Caco-2 (cell line): ENCODE measurements at regions not wholly inside any gene's neighbourhood (a gene's known extent, or its start where the extent isn't known, plus 50 kb on each side); places are given as distances from the start of the nearest gene placed in this dataset.

Source experiments
- BruUV-seq: library from RNA; stranded (reverse); fragments of 400-500 nt; replicated peaks from 2 replicates; lab custom pipeline; 2021; lab: Mats Ljungman, UMichigan
- CTCF ChIA-PET: fragments of 300-600 bp; sonication (Branson Sonifier 250); formaldehyde crosslinking; loops from one replicate; lab custom pipeline; 2022; ENCODE audit warnings: antibody characterized with exemption; lab: Charles Lee
- POLR2A ChIA-PET: fragments of 300-600 bp; sonication (Branson Sonifier 250); formaldehyde crosslinking; loops from one replicate; lab custom pipeline; 2022; ENCODE audit warnings: antibody characterized with exemption; lab: Charles Lee
- DNase-seq, 2 experiments: peaks; one replicate each; pipeline versions ENCODE4 v3.0.0 to v3.0.0-alpha.2; 2020 to 2022
- H3K27me3 ChIP-seq: replicated peaks from 2 replicates; pipeline ENCODE4 v1.6.0; 2011; ENCODE audit warnings: low read length; ENCODE audit not compliant: control insufficient read depth, insufficient read depth
- H3K36me3 ChIP-seq: 2 replicates; pipeline ENCODE4 v1.5.1; 2011; ENCODE audit warnings: low read length; ENCODE audit not compliant: control insufficient read depth, insufficient read depth
- H3K4me1 ChIP-seq: fragments of 250-450 bp; sonication (Bioruptor Pico); 2 replicates; pipeline ENCODE4 v1.5.1; 2020; ENCODE audit warnings: mild to moderate bottlenecking
- H3K4me3 ChIP-seq: 2 replicates; pipeline ENCODE4 v1.5.1; 2011; ENCODE audit warnings: low read depth, mild to moderate bottlenecking, control low read depth, low read length
- H3K9me3 ChIP-seq: fragments of 250-450 bp; sonication (Bioruptor Pico); 2 replicates; pipeline ENCODE4 v1.5.1; 2020; ENCODE audit warnings: mild to moderate bottlenecking, moderate library complexity
- H3K27ac Mint-ChIP-seq: one replicate; pipeline ENCODE4 v1.8.0; 2022; ENCODE audit warnings: mixed read lengths; ENCODE audit not compliant: unreplicated experiment
- H3K27me3 Mint-ChIP-seq: one replicate; pipeline ENCODE4 v1.8.0; 2022; ENCODE audit warnings: mixed read lengths; ENCODE audit not compliant: insufficient read depth, unreplicated experiment
- H3K36me3 Mint-ChIP-seq: one replicate; pipeline ENCODE4 v1.8.0; 2022; ENCODE audit warnings: mild to moderate bottlenecking, mixed read lengths; ENCODE audit not compliant: insufficient read depth, unreplicated experiment
- H3K4me1 Mint-ChIP-seq: one replicate; pipeline ENCODE4 v1.8.0; 2022; ENCODE audit warnings: low read depth, mixed read lengths; ENCODE audit not compliant: unreplicated experiment
- H3K4me3 Mint-ChIP-seq: one replicate; pipeline ENCODE4 v1.8.0; 2022; ENCODE audit warnings: mild to moderate bottlenecking, moderate library complexity, mixed read lengths; ENCODE audit not compliant: unreplicated experiment
- H3K9me3 Mint-ChIP-seq: one replicate; pipeline ENCODE4 v1.8.0; 2022; ENCODE audit warnings: mixed read lengths; ENCODE audit not compliant: unreplicated experiment
- CTCF ChIP-seq, 2 experiments: fragments of 200-600 bp in 1 of 2; IDR thresholded peaks; 1 replicate in 1 of 2; 2 replicates in 1 of 2; pipeline versions ENCODE4 v1.5.1 to v1.8.0; 2011 to 2022; ENCODE audit warnings: antibody characterized with exemption in 1 of 2, control low read depth in 1 of 2, inconsistent platforms in 1 of 2, low read depth in 1 of 2, low read length in 1 of 2, mild to moderate bottlenecking in 1 of 2, moderate library complexity in 1 of 2; ENCODE audit not compliant: insufficient read depth in 1 of 2, severe bottlenecking in 1 of 2, unreplicated experiment in 1 of 2
- intact Hi-C: fragments of 100-400 bp; cut with micrococcal nuclease; formaldehyde crosslinking; loops from one replicate; pipeline ENCODE4 v1.10.0; 2022; ENCODE audit not compliant: unreplicated experiment

DNA sequence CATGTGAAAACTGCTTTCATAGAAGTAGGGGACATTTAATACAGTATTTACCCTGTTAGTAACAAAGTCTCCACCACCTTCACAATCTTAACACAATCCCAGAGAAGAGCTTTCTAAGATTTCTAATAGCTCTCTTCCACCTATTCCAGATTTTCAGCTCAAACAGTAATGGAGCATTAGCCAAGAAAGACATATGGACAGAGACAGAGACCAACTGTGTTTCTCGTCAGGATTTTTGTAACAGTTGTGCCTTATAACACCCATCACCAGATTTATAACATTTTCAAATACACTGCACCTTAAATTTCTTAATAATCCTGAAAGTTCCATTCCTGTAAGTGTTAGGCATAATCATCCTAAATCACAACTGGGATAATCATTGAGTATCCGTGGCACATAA, 321.2 kb upstream of the TMTC1 start:
- DNase-seq = no peak
- H3K27me3 ChIP-seq = no peaks in the 10 kb centered on the region
- peaks cover 25% of the 10 kb centered on the region for H3K9me3 Mint-ChIP-seq
- CTCF ChIA-PET = no interaction called here
- no peaks in the 10 kb centered on the region for H3K36me3 Mint-ChIP-seq
- no peaks in the 10 kb centered on the region for H3K4me1 ChIP-seq
- H3K4me3 ChIP-seq = no peak overlapping the region
- intact Hi-C loops = no loop called here
- H3K4me3 Mint-ChIP-seq = no peak overlapping the region
- no peak for TF ChIP-seq CTCF (IDR thresholded peaks at IDR 0.05; ENCODE audit: insufficient read depth in 1 of 2, low read depth in 1 of 2, low read length in 1 of 2, severe bottlenecking in 1 of 2, unreplicated experiment in 1 of 2)
- H3K9me3 ChIP-seq = 0 out of 2 replicates have a peak, but pooled peaks cover 3% of the 10 kb centered on the region
- H3K36me3 ChIP-seq = no peaks in the 10 kb centered on the region
- H3K4me1 Mint-ChIP-seq = no peaks in the 10 kb centered on the region
- no peak overlapping the region for H3K27ac Mint-ChIP-seq
- H3K27me3 Mint-ChIP-seq = no peaks in the 10 kb centered on the region
- POLR2A ChIA-PET = no interaction called here
- BruUV-seq = no TSS peak

GRCh38 chr12:30100741-30101140, 317.0 kb upstream of the TMTC1 start:
- intact Hi-C loops = no loop called here
- no peak for TF ChIP-seq CTCF (IDR thresholded peaks at IDR 0.05; ENCODE audit: insufficient read depth in 1 of 2, low read depth in 1 of 2, low read length in 1 of 2, severe bottlenecking in 1 of 2, unreplicated experiment in 1 of 2)
- Mint-ChIP-seq H3K27ac (no peak overlapping the region), H3K4me3 (no peak overlapping the region), H3K9me3 (no peaks in the 10 kb centered on the region), H3K36me3 (no peaks in the 10 kb centered on the region), H3K27me3 (no peaks in the 10 kb centered on the region), H3K4me1 (no peaks in the 10 kb centered on the region)
- BruUV-seq = no TSS peak
- H3K9me3 ChIP-seq = no peaks in the 10 kb centered on the region
- POLR2A ChIA-PET = no interaction called here
- no peaks in the 10 kb centered on the region for H3K4me1 ChIP-seq
- no peaks in the 10 kb centered on the region for H3K27me3 ChIP-seq
- no peaks in the 10 kb centered on the region for H3K36me3 ChIP-seq
- H3K4me3 ChIP-seq = no peak overlapping the region
- no peak for DNase-seq
- CTCF ChIA-PET = no interaction called here

- no peaks in the 10 kb centered on the region for H3K4me1 Mint-ChIP-seq
- no peak overlapping the region for H3K4me3 ChIP-seq
- no peaks in the 10 kb centered on the region for H3K9me3 Mint-ChIP-seq
- no peaks in the 10 kb centered on the region for H3K9me3 ChIP-seq
- DNase-seq = no peak
- no peaks in the 10 kb centered on the region for H3K27me3 Mint-ChIP-seq
- no peaks in the 10 kb centered on the region for H3K4me1 ChIP-seq
- ChIA-PET POLR2A (no interaction called here), CTCF (no interaction called here)
- H3K27ac Mint-ChIP-seq = no peak overlapping the region
- H3K27me3 ChIP-seq = no peaks in the 10 kb centered on the region
- H3K4me3 Mint-ChIP-seq = no peak overlapping the region
- TF ChIP-seq CTCF (IDR thresholded peaks at IDR 0.05; ENCODE audit: insufficient read depth in 1 of 2, low read depth in 1 of 2, low read length in 1 of 2, severe bottlenecking in 1 of 2, unreplicated experiment in 1 of 2) = no peak
- no TSS peak for BruUV-seq
- intact Hi-C loops = loop anchor here (5.0 kb wide), 1 partner anchor 189 kb away; no protein-coding TSS in a partner anchor
- no peaks in the 10 kb centered on the region for H3K36me3 Mint-ChIP-seq
- no peaks in the 10 kb centered on the region for H3K36me3 ChIP-seq
These were observed 314.9 kb upstream of the TMTC1 start for GRCh38 chr12:30098677-30099076.
